ENCODE measurements at regions not wholly inside any gene's neighbourhood (a gene's known extent, or its start where the extent isn't known, plus 50 kb on each side); places are given as distances from the start of the nearest gene placed in this dataset.

GRCh38 chr21:26684889-26685288 lies 111.8 kb upstream of the CYYR1 start:
- H3K79me2 ChIP-seq (ENCODE audit: insufficient read depth, low read length): no peaks in the 10 kb centered on the region
- H3K36me3 ChIP-seq (ENCODE audit: insufficient read depth, low read length): no peaks in the 10 kb centered on the region
- H3K4me2 ChIP-seq (ENCODE audit: insufficient read depth, low read length): no peak overlapping the region
- peaks cover 10% of the 10 kb centered on the region for H3K4me1 ChIP-seq (ENCODE audit: insufficient read depth, low read length)
- TF ChIP-seq CTCF (IDR thresholded peaks at IDR 0.05; ENCODE audit: borderline replicate concordance, extremely low read depth, low read length, poor library complexity, severe bottlenecking) (no peak), EZH2 (IDR thresholded peaks at IDR 0.05; ENCODE audit: borderline replicate concordance, low read depth, low read length, severe bottlenecking) (no peak)
- DNase-seq: no peak
- H3K9ac ChIP-seq (ENCODE audit: low read depth, low read length): no peak overlapping the region
- no peaks in the 10 kb centered on the region for H3K27me3 ChIP-seq (ENCODE audit: insufficient read depth, low read length, poor library complexity)
- no peak overlapping the region for H3K4me3 ChIP-seq (ENCODE audit: low read depth in 1 of 2, low read length in 2 of 2)
- no peak for ATAC-seq (ENCODE audit: insufficient read depth, low read depth)
- H3K27ac ChIP-seq (ENCODE audit: low read length): no peak overlapping the region
- no peaks in the 10 kb centered on the region for H4K20me1 ChIP-seq (ENCODE audit: insufficient read depth, low read length)
- peaks cover 4% of the 10 kb centered on the region for H3K9me3 ChIP-seq (ENCODE audit: insufficient read depth, low read length, severe bottlenecking)
- no peak overlapping the region for H2AFZ ChIP-seq (ENCODE audit: low read depth, low read length)

DNA sequence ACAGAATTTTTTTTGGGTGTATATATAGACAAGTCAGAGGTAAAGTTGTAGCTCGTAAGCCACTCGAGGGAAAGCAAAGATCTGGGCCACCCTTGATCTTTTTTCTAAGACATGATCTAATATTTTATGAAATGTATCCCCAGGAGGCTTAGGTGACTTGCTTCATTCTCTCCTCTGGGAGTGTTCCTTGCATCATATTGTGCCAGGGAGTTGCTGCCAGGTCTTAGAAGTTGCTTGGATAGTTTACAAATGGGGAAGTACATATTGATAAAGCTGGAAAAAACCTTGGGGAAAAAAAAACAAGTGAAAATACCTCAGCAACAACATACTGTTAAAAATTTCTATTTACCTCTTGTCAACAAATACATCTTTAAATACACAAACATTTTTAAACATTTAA lies 110.9 kb upstream of the CYYR1 start:
- DNase-seq (no peak), ATAC-seq (ENCODE audit: insufficient read depth, low read depth) (no peak)
- no peaks in the 10 kb centered on the region for H3K9me3 ChIP-seq (ENCODE audit: insufficient read depth, low read length, severe bottlenecking)
- H4K20me1 ChIP-seq (ENCODE audit: insufficient read depth, low read length): no peaks in the 10 kb centered on the region
- no peak overlapping the region for H3K27ac ChIP-seq (ENCODE audit: low read length)
- peaks cover 10% of the 10 kb centered on the region for H3K4me1 ChIP-seq (ENCODE audit: insufficient read depth, low read length)
- no peaks in the 10 kb centered on the region for H3K27me3 ChIP-seq (ENCODE audit: insufficient read depth, low read length, poor library complexity)
- no peak overlapping the region for H3K4me3 ChIP-seq (ENCODE audit: low read depth in 1 of 2, low read length in 2 of 2)
- no peak for TF ChIP-seq EZH2 (IDR thresholded peaks at IDR 0.05; ENCODE audit: borderline replicate concordance, low read depth, low read length, severe bottlenecking)
- TF ChIP-seq CTCF (IDR thresholded peaks at IDR 0.05; ENCODE audit: borderline replicate concordance, extremely low read depth, low read length, poor library complexity, severe bottlenecking): no peak
- no peak overlapping the region for H2AFZ ChIP-seq (ENCODE audit: low read depth, low read length)
- H3K79me2 ChIP-seq (ENCODE audit: insufficient read depth, low read length): no peaks in the 10 kb centered on the region
- H3K9ac ChIP-seq (ENCODE audit: low read depth, low read length): no peak overlapping the region
- no peak overlapping the region for H3K4me2 ChIP-seq (ENCODE audit: insufficient read depth, low read length)
- H3K36me3 ChIP-seq (ENCODE audit: insufficient read depth, low read length): no peaks in the 10 kb centered on the region

- Histone ChIP-seq H3K79me2 (ENCODE audit: insufficient read depth, low read length) (no peaks in the 10 kb centered on the region), H3K9ac (ENCODE audit: low read depth, low read length) (no peak overlapping the region), H3K9me3 (ENCODE audit: insufficient read depth, low read length, severe bottlenecking) (no peaks in the 10 kb centered on the region), H3K4me1 (ENCODE audit: insufficient read depth, low read length) (no peaks in the 10 kb centered on the region), H3K36me3 (ENCODE audit: insufficient read depth, low read length) (no peaks in the 10 kb centered on the region), H2AFZ (ENCODE audit: low read depth, low read length) (no peak overlapping the region), H4K20me1 (ENCODE audit: insufficient read depth, low read length) (no peaks in the 10 kb centered on the region), H3K4me2 (ENCODE audit: insufficient read depth, low read length) (no peak overlapping the region), H3K27me3 (ENCODE audit: insufficient read depth, low read length, poor library complexity) (no peaks in the 10 kb centered on the region), H3K4me3 (ENCODE audit: low read depth in 1 of 2, low read length in 2 of 2) (no peak overlapping the region), H3K27ac (ENCODE audit: low read length) (no peak overlapping the region)
- no peak for DNase-seq
- ATAC-seq (ENCODE audit: insufficient read depth, low read depth): no peak
- TF ChIP-seq CTCF (IDR thresholded peaks at IDR 0.05; ENCODE audit: borderline replicate concordance, extremely low read depth, low read length, poor library complexity, severe bottlenecking) (no peak), EZH2 (IDR thresholded peaks at IDR 0.05; ENCODE audit: borderline replicate concordance, low read depth, low read length, severe bottlenecking) (no peak)
Measured at GRCh38 chr21:26679284-26679683, 106.2 kb upstream of the CYYR1 start.

DNA sequence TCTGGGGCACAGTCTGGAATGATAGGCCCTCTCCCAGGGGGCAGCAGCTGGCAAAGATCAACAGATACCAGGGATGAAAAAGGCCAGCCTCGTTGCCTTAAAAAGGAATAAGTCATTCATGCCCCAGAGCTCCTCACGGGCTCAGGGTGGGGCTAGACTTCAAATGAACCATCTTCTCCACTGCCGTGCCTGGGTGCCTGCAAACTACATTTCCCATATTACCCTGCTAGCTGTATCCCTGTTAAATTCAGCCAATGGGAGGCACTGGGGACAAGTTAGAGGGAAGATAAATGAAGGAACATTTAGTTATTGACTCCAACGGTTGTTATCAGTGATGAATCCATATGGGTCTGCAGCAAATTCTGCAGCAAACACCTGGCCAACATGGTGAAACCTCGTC lies 101.2 kb upstream of the CYYR1 start:
- Histone ChIP-seq H3K4me2 (ENCODE audit: insufficient read depth, low read length) (no peak overlapping the region), H3K4me1 (ENCODE audit: insufficient read depth, low read length) (no peaks in the 10 kb centered on the region), H3K27ac (ENCODE audit: low read length) (no peak overlapping the region), H3K27me3 (ENCODE audit: insufficient read depth, low read length, poor library complexity) (no peaks in the 10 kb centered on the region), H3K4me3 (ENCODE audit: low read depth in 1 of 2, low read length in 2 of 2) (no peak overlapping the region), H3K9me3 (ENCODE audit: insufficient read depth, low read length, severe bottlenecking) (no peaks in the 10 kb centered on the region), H2AFZ (ENCODE audit: low read depth, low read length) (no peak overlapping the region), H3K79me2 (ENCODE audit: insufficient read depth, low read length) (no peaks in the 10 kb centered on the region), H3K9ac (ENCODE audit: low read depth, low read length) (no peak overlapping the region), H4K20me1 (ENCODE audit: insufficient read depth, low read length) (no peaks in the 10 kb centered on the region), H3K36me3 (ENCODE audit: insufficient read depth, low read length) (no peaks in the 10 kb centered on the region)
- ATAC-seq (ENCODE audit: insufficient read depth, low read depth) (no peak), DNase-seq (no peak)
- no peak for TF ChIP-seq EZH2 (IDR thresholded peaks at IDR 0.05; ENCODE audit: borderline replicate concordance, low read depth, low read length, severe bottlenecking)
- no peak for TF ChIP-seq CTCF (IDR thresholded peaks at IDR 0.05; ENCODE audit: borderline replicate concordance, extremely low read depth, low read length, poor library complexity, severe bottlenecking)
